ENCODE measurements at regions not wholly inside any gene's neighbourhood (a gene's known extent, or its start where the extent isn't known, plus 50 kb on each side); places are given as distances from the start of the nearest gene placed in this dataset.
"Not testable (repeated sequence)": the region's sequence is repeated elsewhere in the genome, so short reads cannot be mapped to it uniquely, and the experiment has no call there.

- intact Hi-C loops (cut with DNase I) = no loop called here
Measured at GRCh38 chr12:46904406-46905238, 78.8 kb upstream of the SLC38A4 start.

GRCh38 chr12:46905239-46905627, 79.4 kb upstream of the SLC38A4 start:
- H3K4me3 ChIP-seq (replicated peaks in 1 of 3); H3K27me3 ChIP-seq; H3K9me3 ChIP-seq; H3K4me1 ChIP-seq; H3K36me3 ChIP-seq; DNase-seq; intact Hi-C loops (cut with DNase I); H3K27ac ChIP-seq: not testable (repeated sequence)
- WGBS, 2 donors = 55 to 68% methylated on average over 4 of the region's 4 CpGs

More at GRCh38 chr12:46904406-46905238, 78.8 kb upstream of the SLC38A4 start:
- H3K36me3 ChIP-seq = no peaks in the 10 kb centered on the region
- no peak for DNase-seq
- TF ChIP-seq, protein P1, sequence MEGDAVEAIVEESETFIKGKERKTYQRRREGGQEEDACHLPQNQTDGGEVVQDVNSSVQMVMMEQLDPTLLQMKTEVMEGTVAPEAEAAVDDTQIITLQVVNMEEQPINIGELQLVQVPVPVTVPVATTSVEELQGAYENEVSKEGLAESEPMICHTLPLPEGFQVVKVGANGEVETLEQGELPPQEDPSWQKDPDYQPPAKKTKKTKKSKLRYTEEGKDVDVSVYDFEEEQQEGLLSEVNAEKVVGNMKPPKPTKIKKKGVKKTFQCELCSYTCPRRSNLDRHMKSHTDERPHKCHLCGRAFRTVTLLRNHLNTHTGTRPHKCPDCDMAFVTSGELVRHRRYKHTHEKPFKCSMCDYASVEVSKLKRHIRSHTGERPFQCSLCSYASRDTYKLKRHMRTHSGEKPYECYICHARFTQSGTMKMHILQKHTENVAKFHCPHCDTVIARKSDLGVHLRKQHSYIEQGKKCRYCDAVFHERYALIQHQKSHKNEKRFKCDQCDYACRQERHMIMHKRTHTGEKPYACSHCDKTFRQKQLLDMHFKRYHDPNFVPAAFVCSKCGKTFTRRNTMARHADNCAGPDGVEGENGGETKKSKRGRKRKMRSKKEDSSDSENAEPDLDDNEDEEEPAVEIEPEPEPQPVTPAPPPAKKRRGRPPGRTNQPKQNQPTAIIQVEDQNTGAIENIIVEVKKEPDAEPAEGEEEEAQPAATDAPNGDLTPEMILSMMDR (IDR thresholded peaks at IDR 0.05) = no peak
- TF ChIP-seq POLR2A (IDR thresholded peaks at IDR 0.05) = no peak
- no peaks in the 10 kb centered on the region for H3K9me3 ChIP-seq
- no peaks in the 10 kb centered on the region for H3K4me1 ChIP-seq
- H3K27me3 ChIP-seq = no peaks in the 10 kb centered on the region
- H3K4me3 ChIP-seq (replicated peaks in 1 of 3) = no peak overlapping the region
- H3K27ac ChIP-seq = no peak overlapping the region
- 60 to 67% methylated on average over 12 of the region's 12 CpGs for WGBS, 2 donors

- TF ChIP-seq POLR2A (IDR thresholded peaks at IDR 0.05) = no peak
- TF ChIP-seq, protein P1 (IDR thresholded peaks at IDR 0.05) = no peak
- H3K27me3 ChIP-seq = no peaks in the 10 kb centered on the region
- WGBS, 2 donors = 85 to 86% methylated on average over 3 of the region's 3 CpGs
Measured at GRCh38 chr12:46907791-46908190, 82.0 kb upstream of the SLC38A4 start.

GRCh38 chr12:46908236-46908935, 82.6 kb upstream of the SLC38A4 start:
- no peak for TF ChIP-seq POLR2A (IDR thresholded peaks at IDR 0.05)
- Histone ChIP-seq H3K27ac (no peak overlapping the region), H3K4me1 (no peaks in the 10 kb centered on the region), H3K4me3 (replicated peaks in 1 of 3) (no peak overlapping the region), H3K27me3 (no peaks in the 10 kb centered on the region), H3K9me3 (no peaks in the 10 kb centered on the region), H3K36me3 (no peaks in the 10 kb centered on the region)
- intact Hi-C loops (cut with DNase I) = no loop called here
- WGBS, 2 donors = 82 to 90% methylated on average over 2 of the region's 2 CpGs
- no peak for DNase-seq

More at GRCh38 chr12:46907791-46908190, 82.0 kb upstream of the SLC38A4 start:
- Histone ChIP-seq H3K9me3 (no peaks in the 10 kb centered on the region), H3K4me1 (no peaks in the 10 kb centered on the region), H3K27ac (no peak overlapping the region), H3K36me3 (no peaks in the 10 kb centered on the region), H3K4me3 (replicated peaks in 1 of 3) (no peak overlapping the region)
- intact Hi-C loops (cut with DNase I) = no loop called here
- DNase-seq = no peak

DNA sequence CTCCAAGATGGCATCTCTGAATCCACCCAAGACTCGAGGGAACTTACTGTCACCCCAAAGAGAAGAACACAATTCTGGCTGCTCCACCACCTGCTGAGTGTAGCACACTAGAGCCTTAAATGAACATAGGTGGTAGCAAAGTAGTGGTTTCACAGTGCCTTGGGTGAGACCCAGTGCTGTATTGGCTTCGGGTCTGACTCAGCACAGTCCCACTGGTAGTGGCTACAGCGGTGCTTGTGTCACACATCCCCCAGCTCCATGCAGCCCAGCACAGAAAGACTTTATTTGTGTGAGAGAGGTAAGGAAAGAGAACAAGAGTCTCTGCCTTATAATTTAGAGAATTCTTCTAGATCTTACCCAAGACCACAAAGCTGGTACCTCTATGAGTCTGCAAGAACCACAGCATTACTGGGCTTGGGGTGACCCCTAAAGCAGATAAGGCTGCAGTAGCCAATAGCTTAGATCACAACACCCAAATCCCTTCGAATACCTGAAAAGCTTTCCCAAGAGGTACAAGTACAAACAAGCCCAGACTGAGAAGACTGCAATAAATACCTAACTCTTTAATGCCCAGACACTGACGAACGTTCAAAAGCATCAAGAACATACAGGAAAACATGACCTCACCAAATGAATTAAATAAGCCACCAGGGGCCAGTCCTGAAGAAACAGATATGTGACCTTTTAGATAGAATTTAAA, 83.3 kb upstream of the SLC38A4 start:
- no peaks in the 10 kb centered on the region for H3K36me3 ChIP-seq
- no peak overlapping the region for H3K4me3 ChIP-seq (replicated peaks in 1 of 3)
- intact Hi-C loops (cut with DNase I) = no loop called here
- WGBS, 2 donors = 56 to 63% methylated on average over 6 of the region's 6 CpGs
- no peak for TF ChIP-seq POLR2A (IDR thresholded peaks at IDR 0.05)
- TF ChIP-seq, protein P1 (IDR thresholded peaks at IDR 0.05) = no peak
- no peaks in the 10 kb centered on the region for H3K4me1 ChIP-seq
- H3K27me3 ChIP-seq = no peaks in the 10 kb centered on the region
- no peaks in the 10 kb centered on the region for H3K9me3 ChIP-seq
- no peak for DNase-seq
- no peak overlapping the region for H3K27ac ChIP-seq

All from thyroid gland (tissue), 4 donors.